Bone marrow (tissue), 2 donors: ENCODE measurements at regions not wholly inside any gene's neighbourhood (a gene's known extent, or its start where the extent isn't known, plus 50 kb on each side); places are given as distances from the start of the nearest gene placed in this dataset.
"Not testable (repeated sequence)": the region's sequence is repeated elsewhere in the genome, so short reads cannot be mapped to it uniquely, and the experiment has no call there.

Experiments
- DNase-seq, 2 donors: peaks; one replicate each; lab custom pipeline; 2025; lab: John Stamatoyannopoulos, UW

DNA sequence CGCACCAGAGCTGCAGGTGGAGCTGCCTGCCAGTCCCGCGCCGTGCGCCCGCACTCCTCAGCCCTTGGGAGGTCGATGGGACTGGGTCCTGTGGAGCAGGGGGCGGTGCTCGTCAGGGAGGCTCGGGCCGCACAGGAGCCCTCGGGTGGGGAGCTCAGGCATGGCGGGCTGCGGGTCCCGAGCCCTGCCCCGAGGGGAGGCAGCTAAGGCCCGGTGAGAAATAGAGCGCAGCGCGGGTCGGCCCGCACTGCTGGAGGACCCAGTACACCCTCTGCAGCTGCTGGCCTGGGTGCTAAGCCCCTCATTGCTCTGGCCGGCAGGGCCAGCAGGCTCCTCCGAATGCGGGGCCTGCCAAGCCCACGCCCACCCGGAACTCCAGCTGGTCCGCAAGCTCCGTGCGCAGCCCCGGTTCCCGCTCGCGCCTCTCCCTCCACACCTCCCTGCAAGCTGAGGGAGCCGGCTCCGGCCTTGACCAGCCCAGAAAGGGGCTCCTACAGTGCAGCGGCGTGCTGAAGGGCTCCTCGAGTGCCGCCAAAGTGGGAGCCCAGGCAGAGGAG lies 403.7 kb upstream of the KLHL1 start:
- not testable (repeated sequence) for DNase-seq

DNA sequence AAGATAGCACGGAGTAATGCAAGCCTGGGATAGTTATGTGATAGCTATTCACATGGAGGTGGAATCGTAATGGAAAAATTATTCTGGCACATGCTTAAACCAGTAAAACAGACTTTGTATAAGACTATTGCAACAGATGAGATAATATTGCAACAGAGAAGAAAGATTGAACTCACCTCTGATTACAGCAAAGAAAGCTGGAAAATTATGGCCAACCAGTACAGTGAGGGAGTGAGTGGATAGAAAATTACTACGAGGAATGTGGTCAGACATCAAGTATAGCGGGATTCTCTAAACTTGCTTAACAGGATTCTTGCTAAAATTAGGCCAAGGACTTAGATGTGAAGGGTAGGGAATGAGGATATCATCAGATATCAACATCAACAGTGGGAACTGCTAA lies 397.6 kb upstream of the KLHL1 start:
- DNase-seq: no peak

DNA sequence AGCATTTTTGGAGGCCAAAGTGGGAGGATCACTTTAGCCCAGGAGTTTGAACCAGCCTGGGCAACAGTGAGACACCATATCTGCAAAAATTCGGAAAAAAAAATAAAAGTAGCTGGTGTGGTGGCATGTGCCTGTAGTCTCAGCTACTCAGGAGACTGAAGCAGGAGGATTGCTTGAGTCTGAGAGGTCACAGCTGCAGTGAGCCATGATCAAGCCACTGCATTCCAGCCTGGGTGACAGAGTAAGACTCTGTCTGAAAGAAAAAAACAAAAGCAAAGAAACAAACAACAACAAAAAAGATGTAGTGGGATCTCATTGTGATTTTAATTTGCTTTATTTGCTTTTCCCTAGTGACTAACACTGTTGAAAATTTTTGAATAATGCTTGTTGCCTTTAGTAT lies 394.7 kb upstream of the KLHL1 start:
- no peak for DNase-seq

DNA sequence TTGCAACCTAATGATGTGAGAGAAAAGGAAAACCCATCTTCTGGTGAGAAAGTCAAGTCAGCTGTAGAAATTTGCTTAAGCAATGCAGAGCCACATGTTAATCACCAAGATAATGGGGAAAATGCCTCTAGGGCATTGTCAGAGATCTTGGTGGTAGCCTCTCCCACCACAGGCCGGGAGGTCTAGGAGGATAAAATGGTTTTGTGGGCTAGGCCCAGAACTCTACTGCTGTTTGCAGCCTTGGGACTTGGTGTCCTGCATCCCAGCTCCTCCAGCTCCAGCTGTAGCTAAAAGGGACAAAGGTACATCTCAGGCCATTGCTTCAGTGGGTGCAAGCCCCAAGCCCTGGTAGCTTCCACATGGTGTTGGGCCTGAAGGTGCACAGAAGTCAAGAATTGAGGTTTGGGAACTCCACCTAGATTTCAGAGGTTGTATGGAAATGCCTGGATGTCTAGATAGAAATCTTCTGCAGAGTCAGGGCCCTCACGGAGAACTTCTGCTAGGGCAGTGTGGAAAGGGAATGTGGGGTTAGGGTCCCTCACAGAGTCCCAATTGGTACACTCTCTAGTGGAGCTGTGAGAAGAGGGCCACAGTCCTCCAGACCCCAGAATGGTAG lies 382.2 kb upstream of the KLHL1 start:
- no peak for DNase-seq

DNA sequence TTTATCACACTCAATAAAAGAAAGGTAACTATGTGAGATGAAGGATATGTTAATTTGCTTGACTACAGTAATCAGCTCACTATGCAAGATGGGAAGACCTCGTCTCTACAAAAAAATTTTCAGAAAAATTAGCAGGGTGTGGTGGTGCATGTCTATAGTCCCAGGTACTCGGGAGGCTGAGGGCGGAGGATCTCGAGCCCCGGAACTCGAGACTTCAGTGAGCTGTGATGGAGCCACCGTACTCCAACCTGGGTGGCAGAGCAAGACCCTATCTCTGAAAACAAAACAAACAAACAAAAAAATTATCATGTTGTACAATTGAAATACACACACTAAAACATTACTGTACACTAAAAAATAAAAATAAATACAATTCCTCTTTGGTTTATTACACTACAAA lies 376.7 kb upstream of the KLHL1 start:
- DNase-seq: no peak

DNA sequence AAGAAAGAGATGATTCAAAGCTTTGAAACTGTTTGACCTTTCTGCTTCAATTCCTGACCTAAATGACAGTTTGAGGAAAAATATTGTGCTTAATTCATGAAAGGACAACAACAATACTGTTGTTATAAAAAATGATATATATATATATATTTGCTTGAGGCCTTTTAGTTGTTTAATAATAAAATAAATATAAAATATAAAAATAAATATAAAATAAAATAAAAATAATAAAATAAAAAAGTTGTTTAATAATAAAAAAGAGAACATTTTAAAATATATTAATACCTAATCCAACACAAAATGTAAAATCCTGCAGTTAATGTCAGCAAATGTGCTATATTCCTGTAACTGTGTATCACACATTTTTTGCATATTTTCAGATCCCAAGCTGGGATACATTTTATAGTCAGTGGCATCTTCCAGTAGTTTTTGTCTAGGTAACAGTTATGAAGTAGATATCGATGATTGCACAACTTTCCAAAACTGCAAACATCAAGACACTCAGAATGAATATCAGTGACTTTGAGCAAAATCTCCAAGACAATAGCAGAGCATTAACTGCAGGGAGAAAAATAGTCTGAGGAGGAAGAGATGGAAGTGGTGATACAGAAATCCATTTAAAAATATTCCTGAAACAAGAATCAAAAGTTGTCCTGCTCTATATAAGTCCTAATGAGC lies 375.5 kb upstream of the KLHL1 start:
- no peak for DNase-seq

DNA sequence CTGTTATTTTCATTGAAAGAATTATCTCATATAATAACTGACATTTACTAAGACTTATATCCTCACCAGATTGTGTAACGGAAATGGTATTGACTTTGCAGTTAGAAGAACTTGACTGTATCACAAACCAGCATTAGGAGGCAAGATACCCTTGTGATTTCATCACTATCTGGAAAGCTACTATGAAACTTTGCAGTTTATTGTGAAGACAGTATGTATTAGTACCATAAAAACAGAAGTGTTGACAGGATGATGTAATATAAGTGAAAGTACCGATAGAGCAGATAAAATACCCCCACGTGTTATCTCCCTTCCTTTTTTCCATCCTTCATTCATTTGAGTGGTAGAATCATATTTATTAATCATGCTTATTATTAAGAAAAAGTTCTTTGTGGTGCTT lies 365.7 kb upstream of the KLHL1 start:
- DNase-seq: no peak

DNA sequence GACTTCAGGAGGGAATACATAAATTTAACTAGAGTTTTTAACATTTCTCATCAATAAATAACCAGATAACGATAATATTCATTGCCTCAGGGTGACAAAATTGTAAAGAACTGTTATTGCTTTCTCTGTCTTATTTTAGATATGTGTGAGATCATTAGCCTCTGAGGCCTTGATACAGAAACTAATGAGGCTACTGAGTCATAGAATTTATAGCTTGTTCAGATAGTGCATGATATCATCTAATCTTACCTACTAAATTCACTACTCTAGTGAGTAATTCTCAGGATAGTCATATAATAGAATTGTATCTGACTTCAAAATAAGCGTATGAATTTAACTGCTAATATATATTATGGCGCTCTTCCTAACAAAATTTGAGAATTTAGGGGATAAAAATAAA lies 360.8 kb upstream of the KLHL1 start:
- DNase-seq: no peak

DNA sequence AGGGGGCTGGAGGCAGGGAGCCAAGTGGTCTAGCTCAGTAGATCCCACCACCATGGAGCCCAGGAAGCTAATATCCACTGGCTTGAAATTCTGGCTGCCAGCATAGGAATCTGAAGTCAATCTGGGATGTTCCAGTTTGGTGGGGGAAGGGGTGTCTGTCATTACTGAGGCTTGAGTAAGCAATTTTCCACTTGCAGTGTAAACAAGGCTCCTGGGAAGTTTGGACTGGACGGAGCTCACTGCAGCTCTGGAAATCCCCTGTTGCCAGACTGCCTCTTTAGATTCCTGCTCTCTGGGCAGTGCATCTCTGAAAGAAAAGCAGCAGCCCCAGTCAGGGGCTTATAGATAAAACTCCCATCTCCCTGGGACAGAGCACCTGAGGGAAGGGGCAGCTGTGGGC lies 349.2 kb upstream of the KLHL1 start:
- no peak for DNase-seq

DNA sequence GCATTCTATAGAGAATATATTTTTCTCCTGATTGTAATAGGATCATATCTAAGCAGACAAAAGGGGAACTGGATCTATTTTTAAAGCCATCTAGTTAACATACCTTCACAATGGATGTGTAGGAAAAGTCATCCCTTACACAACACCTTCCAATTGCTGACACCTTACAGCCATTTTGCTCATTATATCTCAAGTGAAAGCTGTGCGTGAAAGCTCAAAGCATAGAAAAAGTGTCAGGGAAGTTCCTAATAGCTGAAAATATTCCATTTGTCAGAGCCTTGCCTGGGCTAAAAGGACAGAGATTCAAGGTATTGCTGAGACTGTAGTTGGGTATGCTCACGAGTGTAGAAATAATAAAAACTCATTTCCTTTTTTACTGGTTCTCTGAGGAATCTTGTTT lies 340.6 kb upstream of the KLHL1 start:
- DNase-seq: no peak

DNA sequence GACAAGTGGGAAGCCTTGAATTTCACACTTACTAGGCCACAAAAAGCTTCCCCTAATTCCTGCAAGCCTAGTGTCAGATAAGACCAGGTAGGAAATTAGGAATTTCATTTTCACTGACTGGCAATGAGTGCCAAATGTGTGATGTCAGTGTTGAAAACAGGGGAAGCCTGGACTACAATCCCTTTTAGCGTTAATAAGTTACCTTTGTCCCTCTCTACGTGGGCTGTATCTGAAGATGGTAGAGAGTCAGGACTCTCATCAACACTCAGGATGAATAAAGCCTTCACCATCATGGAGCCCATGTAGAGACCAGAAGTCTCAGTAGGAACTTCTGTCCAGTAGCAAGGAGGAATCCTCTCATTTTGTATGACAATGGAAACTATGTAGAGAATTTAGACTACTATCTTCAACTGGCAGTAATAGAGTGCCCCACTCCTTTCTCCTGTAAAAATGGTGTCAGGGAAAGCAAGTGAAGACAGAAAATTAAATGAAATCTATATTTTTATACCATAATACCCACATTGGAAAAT lies 324.1 kb upstream of the KLHL1 start:
- DNase-seq: no peak

DNA sequence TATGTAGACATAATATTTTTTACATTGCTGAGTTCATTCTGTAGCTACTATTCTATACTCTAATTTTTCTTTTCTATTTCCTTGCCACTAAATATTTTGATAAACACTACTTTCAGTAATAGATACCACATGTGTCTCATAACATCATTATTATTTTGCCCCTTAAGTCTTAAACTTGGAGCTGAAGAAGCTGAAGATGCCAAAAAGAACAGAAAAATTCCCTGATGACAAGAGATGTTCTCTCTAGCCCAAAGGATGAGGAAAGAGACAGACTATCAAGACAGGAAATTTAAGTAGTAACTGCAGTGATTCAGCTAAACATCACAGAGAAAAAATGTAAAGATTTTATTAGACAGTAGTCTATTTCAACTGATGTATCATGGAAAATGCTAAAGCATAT lies 322.0 kb upstream of the KLHL1 start:
- no peak for DNase-seq

DNA sequence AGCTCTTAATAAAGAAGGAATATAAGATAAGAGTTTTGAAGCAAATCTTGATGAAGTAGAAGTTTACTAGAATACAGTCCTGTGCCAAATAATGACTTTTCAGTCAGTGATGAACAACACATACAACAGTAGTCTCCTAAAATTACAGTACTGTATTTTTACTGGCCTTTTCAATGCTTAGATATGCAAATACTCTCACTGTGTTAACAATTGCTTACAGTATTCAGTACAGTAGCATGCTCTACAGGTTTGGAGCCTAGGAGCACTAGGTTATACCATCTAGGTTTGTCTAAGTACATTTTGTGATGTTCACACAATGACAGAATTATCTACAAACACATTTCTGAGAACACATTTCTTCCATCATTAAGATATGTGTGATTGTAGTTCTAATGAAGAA lies 316.7 kb upstream of the KLHL1 start:
- DNase-seq: no peak

DNA sequence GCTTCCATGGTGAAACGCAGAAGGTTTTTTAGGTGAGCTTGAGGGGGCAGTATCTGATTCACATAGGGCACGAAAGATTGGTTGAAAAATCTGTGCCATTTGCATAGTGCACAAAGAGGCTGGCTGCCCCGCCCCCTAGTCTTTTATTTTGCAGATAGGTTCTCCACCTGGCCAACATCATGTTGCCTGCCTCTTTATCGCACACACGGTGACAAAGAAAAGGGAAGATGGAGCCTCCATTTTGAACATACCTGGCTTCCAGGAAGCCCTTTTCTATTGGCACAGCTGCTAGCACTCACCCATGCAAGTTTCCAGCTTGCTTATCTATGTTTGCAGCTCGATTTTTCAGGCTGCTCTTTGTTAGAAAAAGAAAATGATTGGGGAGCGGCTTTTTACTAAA lies 316.2 kb upstream of the KLHL1 start:
- no peak for DNase-seq

DNA sequence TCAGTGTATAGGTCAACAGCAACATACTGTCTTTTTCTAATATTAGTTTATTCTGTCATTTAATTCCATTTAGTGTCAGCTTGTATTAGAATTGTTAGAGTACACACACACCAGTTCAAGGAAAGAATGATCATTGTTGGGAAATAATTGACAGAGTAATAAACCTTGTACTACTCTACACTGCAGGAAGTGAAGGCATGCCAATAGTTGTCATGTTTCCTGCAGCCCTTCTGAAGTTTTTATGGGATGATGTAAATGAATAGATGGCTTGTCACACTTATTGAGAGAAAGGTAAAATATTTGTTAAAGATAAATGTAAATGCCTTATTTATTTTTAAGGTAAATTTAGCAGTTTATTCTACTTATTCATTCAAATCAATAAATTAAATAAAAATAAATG lies 306.9 kb upstream of the KLHL1 start:
- no peak for DNase-seq

DNA sequence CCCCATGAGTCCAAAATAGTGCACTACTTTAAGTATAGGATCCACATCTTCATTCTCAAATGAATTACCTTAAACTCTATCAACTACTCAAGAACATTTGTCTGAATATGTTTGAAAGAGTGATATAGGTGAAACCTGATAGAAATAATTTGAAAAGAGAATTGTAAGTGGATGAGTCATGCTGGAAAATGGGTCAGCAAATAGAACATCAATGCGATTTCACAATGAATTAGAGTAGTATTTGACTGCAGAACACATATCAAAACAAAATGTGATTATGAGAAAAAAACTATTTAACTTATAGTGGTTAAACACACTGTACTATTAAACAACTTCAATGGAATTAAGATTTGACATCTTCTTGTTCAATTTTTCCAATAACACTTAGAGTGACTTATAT lies 300.6 kb upstream of the KLHL1 start:
- DNase-seq: no peak

DNA sequence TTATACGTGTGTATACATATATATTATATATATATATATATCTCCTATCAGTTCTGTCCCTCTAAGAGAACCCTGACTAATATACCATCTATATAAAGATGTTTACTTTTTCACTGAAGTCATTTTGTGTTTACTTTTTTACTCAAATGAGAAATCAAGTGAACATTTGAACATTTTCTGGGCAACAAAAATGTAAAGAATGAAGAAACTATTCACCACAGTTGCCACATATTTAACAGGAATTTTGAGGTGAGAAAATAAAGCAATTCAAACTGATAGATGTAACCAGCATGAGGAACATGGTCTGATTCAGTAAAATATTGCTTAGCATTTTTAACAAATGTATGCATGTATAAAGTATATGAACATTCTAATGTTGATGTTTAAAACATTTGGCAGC lies 299.2 kb upstream of the KLHL1 start:
- no peak for DNase-seq

DNA sequence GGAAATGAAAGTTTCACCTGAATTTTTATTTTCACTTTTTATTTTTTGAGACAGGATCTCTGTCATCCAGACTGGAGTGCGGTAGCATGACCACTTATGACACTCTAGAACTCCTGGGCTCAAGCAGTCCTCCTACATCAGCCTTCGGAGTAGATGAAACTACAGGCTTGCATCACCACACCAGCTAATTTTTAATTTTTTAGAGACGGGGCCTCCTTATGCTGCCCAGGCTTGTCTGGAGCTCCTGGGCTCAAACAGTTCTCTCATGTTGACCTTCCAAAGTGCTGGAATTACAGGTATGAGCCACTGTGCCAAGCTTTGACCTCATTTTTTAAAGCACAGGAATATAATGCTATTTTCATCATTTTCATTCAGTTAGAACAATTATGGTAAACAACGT lies 297.0 kb upstream of the KLHL1 start:
- DNase-seq: no peak

DNA sequence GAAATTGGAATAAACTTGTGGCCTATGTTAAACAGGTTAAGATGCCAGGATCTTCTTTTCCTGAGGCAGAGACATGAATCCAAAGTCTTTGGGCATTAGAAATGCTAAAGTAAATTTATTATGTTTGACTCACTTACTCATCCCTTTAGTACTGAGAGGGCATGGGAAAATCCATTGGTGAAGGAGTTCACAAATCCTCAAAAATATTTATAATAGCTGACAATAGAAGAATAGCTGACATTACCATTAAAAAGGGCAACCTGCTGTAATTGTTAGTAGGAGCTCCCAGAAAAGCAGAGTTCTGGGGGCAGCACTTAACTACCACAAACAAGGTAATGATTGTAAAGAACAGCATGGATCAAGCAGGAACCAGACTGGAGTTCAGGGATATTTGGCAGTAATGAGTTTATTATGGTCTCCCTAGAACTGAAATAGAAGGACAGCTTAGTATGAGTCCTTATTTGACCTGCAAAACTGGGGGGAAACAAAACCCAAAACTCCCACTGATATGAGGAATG lies 285.8 kb upstream of the KLHL1 start:
- no peak for DNase-seq

DNA sequence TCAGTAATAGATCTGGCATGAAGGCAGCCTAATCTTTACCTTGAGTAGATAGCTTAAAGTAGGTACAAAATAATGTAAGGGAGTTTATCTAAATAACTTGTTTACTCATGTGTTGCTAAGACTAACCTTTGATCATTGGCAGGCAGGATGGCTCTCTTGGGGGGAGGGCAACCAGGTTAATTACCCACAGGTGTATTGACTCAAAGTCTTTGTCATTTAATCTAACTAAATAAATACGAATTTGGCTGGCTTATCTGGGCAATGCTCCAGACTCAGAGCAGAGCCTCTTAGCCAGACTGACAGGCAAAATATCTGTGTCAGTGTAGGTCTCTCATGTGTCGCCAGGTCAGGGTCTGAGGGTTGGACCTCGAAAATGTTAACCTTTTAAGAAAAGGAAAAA lies 283.4 kb upstream of the KLHL1 start:
- DNase-seq: no peak

DNA sequence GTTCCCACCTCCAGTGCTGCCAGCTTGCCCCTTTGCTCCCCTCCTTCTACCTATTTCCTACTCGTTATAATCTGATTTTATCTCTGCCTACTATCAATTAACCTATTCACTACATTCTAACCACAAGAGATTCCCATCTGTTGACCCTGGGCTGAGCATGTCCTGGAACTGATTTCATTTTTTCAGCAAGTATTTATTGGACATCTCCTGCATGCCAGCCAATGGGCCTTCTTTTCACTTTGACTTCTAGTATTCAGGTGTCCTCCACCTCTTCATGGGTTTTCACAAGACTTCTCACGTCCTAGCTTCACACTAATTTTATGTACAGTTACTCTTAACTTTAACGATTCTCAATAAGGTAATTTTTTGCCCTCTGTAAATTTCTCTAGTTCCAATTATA lies 282.7 kb upstream of the KLHL1 start:
- no peak for DNase-seq

DNA sequence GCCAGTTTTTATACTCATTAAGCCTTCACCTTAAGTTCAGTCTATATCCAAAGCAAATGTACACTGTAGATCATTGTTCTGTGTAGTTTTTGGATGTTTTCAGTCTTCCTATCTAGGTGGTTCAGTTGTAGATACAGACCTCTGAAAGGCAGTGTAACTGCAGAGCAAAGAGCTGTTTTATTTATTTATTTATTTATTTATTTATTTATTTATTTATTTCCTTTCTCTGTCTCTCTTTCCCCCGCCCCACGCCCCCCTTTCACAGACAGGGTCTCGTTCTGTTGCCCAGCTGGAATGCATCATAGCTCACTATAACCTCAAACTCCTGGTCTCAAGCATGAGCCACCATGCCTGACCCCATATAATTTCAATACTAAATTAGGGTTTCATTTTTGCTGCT lies 281.8 kb upstream of the KLHL1 start:
- DNase-seq: no peak

DNA sequence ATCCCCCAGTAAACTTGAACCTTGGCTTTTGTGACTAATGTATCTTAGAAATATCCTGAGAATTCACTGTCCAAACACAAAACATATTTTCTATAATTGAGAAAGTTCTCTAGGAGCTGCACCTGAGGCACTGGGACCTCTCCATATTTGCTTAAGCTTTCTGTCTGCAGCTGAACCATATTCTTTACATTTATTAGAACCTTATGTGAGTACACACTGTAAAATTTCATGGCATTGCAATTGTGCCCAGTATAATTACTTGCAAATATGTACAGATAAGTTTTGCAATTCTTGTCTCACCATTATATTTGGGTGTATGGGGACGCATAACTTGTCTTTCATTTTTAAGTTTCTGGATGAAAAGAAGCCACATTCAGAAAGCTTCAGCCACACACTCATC lies 280.7 kb upstream of the KLHL1 start:
- DNase-seq: no peak

DNA sequence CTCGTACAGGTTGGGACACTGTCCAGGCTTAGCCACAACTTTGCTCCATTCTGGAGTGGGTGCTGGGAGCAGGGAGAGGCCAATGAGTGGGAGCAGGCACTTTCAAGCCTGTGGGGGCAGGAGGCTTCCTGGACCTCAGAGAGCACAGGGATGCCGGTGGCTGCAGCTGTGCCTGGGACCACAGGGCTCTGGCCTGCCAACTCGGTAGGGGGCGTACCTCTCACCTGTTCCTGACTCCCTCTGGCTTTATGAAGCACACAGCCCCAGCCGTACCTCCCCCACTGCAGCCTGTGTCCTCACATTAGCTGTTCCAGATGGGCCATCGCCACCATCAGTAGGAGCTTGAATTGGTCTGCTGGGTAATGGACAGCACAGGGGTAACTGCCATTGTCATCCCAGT lies 278.7 kb upstream of the KLHL1 start:
- DNase-seq: no peak
